ENCODE measurements at regions not wholly inside any gene's neighbourhood (a gene's known extent, or its start where the extent isn't known, plus 50 kb on each side); places are given as distances from the start of the nearest gene placed in this dataset.

DNA sequence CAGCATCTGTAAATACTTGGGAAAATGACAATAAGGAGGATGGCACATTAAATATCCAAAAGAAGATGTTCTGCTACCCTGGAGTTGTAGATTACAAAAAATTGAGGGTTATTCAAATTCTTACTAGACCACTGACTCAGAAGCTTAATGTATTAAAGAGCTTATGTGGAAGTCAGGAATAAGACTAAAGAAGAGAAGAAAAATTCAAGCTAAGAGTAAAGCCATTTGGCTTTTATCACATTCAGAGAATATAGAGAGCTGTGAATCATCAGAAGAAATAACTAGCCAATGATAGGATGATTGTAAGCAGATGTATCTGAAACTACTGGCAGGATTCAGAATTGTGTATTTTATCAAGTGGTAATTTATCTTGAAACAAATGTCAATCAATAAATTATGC, 237.0 kb downstream of the TBX15 start:
- no peak for DNase-seq (ENCODE audit: extremely low read depth in 1 of 11, low read depth in 9 of 11, low spot score in 4 of 11)

DNA sequence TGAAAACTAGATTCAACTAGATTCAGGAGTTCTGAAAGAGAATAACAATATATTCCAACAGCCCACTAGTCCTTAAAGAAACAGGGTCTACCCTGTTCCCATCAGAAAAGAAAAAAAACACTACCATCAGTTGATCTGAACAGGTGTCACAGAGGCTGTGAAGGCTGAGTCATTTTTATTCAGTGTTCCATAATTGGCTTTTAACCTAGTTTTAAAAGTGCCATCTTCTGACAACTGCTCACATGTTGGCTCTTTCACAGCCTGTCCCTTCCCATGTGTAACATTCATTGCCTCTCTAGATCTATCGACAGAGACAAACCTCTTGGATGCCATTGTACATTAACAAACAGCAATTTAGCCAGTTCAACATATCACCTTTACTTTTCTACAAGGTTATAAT, 243.7 kb downstream of the TBX15 start:
- DNase-seq (ENCODE audit: extremely low read depth in 1 of 11, low read depth in 9 of 11, low spot score in 4 of 11) = no peak

DNA sequence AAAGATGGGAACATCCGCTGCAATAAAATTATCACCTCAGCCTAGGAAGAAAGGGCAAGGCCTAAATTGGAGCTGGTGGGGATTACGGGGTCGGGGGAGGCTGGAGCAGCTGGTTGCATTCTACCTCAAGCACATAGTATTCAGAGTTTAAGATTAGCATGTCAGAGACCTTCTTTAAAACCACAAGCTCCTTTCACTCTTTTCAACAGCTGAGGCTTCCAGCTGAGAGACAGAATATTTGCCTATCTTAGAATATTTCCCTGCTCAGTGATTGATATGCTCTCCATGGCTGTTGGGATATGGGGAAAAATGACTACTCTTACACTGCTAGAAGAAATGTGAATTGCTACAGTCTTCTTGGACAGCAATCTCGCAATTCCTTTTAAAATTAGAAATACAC, 248.6 kb downstream of the TBX15 start:
- DNase-seq (ENCODE audit: extremely low read depth in 1 of 11, low read depth in 9 of 11, low spot score in 4 of 11) = no peak

DNA sequence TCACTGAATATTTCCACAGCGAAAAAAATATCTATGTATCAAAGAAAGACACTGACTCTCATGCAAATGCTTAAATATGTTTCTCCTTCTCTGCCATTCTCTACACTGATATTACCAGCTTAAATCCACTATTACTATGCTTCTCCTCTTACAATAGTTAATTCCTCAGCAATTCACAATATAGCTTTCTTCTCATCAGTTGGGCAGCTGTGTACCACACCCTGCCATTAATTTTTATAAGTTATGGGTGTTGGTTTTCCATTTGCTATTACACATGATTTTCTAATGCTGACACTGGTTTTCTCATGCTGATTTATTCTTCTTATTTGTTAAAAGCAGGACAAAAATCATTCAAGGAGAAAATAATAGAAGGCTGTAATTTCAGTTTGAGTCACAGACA, 251.8 kb downstream of the TBX15 start:
- no peak for DNase-seq (ENCODE audit: extremely low read depth in 1 of 11, low read depth in 9 of 11, low spot score in 4 of 11)

DNA sequence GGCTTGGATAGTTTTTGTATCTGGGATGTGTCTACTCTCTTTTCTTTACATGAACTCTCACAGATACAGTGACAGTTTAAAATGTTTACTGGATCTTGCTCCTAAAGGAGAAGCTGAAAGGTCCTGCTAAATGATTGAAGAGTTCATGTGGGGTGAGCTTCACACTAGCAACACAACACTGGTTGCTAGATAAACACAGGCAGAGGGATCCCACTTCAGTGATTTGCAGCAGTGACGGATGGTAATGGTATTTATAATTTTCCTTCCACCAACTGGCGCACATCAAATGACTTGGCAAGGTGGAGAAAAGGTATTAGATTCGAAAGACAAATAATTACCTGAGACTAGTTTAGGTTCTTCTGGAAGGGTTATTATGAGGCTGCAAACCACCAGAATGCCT, 270.2 kb downstream of the TBX15 start:
- peak in 8 of 11 donors; percentile 3 to 35 (median 14) for DNase-seq (ENCODE audit: extremely low read depth in 1 of 11, low read depth in 9 of 11, low spot score in 4 of 11)

DNA sequence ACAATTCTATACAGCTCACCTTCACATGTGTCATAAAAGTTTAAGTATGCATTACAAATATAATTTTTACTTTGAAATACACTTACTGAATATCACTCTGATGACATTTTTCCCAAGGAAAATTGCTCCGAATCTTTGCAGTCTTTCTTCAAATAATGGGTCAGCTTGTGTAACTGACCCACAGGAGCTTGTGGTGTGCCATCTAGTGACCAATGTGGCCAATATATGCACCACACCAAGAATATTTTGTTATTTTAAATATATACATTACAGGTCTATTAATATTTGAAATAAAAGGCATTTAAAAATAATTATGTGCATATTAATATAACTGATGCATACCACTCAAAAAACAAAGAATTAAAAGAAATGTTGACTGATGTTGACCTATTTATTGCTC, 271.4 kb downstream of the TBX15 start:
- DNase-seq (ENCODE audit: extremely low read depth in 1 of 11, low read depth in 9 of 11, low spot score in 4 of 11) = no peak

DNA sequence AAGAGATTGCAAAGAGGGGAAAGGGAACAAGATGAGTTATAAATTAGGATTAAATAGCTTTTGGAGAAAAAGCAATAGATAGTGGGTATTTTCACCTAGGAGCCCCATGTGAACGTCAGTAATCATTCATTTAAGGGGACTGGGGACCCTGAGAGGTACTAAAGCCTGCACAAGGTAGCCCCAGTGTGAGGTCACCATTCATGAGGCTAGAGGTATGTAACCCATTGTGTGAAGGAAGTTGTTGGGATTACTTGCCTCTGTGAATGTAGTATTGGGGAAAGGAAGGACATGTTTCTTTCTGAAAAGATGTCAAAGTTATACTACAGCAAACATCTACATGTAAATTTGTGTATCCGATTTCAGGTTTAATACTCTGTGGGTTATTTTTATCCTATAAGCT, 276.8 kb downstream of the TBX15 start:
- DNase-seq (ENCODE audit: extremely low read depth in 1 of 11, low read depth in 9 of 11, low spot score in 4 of 11) = no peak

DNA sequence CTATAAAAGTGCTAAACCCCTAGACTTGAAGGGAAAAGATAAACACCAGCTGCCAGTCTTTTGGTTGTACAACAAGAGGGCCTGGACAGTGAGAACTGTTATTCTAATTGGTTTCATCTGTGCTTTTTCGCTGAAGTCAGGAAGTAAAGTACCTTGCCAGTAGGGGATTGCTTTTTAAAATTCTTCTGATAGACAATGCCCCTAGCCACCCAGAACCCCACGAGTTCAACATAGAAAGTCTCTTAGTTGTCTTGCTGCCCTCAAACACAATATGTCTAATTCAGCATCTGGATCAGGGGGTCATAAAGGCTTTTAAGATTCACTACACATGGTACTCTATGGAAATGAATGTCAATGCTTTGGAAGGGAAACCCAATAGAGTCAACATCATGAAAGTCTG, 289.2 kb downstream of the TBX15 start:
- DNase-seq (ENCODE audit: extremely low read depth in 1 of 11, low read depth in 9 of 11, low spot score in 4 of 11) = no peak

DNA sequence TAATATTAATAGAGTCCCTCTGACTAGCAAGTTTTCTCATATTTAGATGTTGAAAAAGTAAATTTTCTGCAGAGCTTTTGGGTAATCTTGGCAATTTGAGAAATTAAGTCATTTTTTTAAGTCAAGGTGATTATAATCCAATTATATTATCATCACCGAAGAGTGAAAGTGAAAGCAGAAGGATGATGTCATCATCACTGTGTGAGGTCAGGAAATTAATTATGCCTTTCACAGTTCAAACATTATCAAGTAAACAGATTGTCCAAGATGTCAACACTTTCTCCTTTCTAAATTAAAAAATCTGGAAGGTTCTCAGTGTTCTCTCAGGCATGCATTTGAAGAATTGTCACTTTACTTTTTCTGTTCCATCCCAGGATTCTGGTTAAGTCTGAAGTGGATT, 296.0 kb downstream of the TBX15 start:
- no peak for DNase-seq (ENCODE audit: extremely low read depth in 1 of 11, low read depth in 9 of 11, low spot score in 4 of 11)

DNA sequence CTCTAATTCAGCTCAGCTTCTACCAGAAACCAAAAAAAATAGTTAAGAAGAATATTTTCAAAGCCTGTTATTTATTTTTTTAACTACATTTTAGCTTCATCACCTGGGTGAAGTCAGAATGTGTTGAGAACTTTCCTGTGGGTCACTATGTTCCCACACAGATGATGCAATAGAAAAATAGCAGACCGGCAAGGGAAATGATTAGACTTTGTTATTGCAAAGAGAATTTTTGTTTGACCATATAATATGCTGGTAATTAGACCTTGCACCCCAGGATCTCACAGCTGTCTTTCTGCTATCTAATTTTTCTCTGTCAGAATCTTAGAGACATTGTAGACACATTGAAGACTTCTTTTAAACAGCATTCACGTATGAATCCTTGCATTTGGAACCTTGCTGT, 299.3 kb downstream of the TBX15 start:
- DNase-seq (ENCODE audit: extremely low read depth in 1 of 11, low read depth in 9 of 11, low spot score in 4 of 11) = no peak

DNA sequence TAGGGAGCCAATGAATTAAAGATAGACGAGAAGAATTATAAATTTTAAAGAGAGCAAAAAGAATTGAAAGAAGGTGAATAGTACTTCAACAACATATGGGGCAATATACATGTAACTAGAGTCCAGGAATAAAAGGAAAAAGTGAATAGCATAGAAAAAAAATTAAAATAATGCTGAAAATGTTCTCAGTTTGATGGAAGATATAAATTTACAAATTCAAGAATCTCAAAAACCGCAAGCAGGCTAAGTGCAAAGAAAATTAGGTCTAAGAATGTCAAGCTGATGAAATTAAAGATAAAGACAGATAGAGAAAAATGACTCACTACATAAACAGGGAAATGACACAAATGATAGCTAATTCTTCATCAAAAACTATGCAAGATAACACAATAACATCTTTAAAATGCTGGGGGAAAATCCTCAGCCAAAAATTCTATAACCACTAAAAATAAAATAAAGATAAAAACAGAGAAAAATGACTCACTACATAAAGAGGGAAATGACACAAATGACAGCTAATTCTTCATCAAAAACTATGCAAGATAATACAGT, 326.3 kb downstream of the TBX15 start:
- no peak for DNase-seq (ENCODE audit: extremely low read depth in 1 of 11, low read depth in 9 of 11, low spot score in 4 of 11)

DNA sequence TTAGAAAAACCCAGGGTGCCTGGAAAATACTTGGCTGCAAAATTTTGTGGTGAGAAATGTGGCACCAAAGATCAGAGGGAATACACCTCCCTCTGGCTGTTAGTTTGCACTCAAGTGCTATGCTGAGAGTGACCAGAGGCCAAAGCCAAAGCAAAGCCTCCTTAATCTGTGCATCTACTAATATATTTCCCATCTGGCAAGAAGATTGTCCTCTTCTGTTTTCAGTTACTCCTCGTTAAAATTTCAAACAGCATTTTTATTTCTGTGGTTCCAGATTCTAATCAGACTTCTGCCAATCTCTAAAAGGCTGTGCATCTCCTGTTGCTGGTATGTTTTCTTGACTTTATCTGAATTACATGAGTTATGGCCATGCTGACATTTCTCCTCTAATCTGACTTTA, 327.4 kb downstream of the TBX15 start:
- DNase-seq (ENCODE audit: extremely low read depth in 1 of 11, low read depth in 9 of 11, low spot score in 4 of 11) = no peak

DNA sequence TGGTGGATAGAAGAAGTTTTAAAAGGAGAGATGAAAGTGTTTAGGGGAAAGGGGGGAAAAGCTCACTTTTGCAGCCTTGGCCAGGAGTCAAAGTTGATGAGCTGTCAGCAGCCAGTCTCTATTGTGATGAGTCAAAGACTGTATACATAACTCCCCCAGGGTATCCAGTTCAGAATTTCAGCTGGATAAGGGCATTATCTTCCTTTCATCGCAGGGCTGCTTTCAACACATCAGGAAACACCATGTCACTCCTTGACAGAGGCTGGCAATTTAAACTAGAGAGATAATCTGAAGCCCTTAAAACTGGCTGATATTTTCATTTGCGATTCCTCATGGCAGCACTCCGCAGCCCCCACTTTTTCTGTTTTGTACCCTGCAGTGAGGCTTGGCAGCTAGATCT, 328.5 kb downstream of the TBX15 start:
- no peak for DNase-seq (ENCODE audit: extremely low read depth in 1 of 11, low read depth in 9 of 11, low spot score in 4 of 11)

DNA sequence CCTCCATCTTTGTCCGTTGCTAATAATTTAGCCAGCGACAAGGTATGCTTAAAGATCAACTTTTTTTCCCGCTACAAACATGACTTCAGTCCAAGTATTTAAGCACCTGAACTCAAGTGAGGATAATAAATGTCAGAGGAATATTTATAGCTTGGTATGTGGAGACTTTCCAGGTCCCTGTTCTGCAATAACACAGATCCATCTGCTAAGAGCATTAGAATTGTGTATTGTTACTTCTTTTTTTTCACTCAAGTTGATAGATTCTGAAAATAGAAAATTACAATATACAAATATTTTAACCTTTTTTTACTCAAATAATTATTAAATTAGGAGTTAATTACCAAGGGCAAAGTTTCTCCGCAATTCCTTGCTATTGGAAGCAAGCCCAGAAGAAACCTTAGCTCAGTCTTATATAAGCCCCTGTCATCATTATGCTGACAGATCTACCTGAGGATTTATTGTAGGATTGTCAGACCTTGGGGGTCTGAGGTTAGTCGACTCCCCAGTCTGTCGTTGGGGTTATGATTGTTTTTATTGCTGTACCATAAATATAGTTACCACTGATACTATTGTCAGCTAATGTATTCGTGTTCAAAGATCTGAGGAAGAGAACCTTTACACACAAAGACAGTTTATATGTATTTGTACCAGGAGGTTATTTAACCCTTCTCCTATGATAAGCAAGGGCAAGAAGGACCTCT, 337.9 kb downstream of the TBX15 start:
- DNase-seq (ENCODE audit: extremely low read depth in 1 of 11, low read depth in 9 of 11, low spot score in 4 of 11) = peak in 6 of 11 donors; percentile 11 to 42 (median 22)

DNA sequence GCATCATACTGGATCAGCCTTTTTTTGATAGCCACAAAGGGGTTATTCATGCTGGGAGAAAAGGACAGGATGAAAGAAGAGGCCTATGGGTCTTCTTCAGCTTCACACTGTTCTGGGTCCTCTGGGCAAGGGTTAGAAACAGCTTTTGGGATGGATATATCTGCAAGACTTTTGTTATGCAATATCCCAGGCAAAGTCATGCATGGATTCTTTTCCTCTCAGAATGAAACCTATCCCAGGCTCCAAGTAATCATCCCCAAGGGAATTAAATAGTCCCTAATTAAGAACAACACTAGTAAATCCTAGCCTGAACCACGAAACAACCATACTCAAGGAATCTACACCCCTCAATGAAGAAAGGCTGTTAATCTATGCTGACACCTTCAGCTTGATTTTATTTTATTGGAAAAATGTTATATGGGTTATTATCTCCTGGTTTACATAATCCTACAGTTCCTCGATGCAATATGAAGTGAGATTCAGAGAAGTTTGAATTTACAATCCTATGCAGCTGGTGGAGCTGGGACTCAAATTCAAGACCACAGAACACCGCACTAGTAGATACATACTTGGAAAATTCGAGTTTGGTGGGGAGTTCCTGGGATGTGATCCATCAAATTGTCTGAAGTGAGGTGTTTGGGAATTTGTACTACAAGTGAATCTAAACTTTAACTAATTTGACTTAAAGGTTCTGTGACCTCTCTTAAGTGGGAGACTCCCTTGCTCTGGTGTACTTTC, 338.6 kb downstream of the TBX15 start:
- no peak for DNase-seq (ENCODE audit: extremely low read depth in 1 of 11, low read depth in 9 of 11, low spot score in 4 of 11)

DNA sequence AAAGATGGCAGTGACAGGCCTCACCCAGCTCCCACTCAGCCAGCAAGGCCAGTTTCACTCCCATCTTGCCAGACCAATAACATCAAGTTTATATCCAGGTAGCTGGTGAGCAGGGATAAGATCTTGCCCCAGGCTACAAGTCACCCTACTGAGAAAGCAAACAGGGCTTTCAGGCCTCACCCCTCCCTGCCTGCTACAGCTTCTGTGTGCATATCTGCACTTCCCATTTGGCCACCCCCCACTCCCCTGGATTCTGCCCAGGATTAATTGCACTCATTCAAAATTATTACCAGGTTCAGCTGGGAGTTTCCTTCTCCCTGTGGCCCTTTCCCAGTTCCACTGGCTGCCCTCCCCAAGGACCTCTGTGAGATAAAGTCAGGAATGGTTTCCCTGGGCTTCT, 352.1 kb downstream of the TBX15 start:
- no peak for DNase-seq (ENCODE audit: extremely low read depth in 1 of 11, low read depth in 9 of 11, low spot score in 4 of 11)

DNA sequence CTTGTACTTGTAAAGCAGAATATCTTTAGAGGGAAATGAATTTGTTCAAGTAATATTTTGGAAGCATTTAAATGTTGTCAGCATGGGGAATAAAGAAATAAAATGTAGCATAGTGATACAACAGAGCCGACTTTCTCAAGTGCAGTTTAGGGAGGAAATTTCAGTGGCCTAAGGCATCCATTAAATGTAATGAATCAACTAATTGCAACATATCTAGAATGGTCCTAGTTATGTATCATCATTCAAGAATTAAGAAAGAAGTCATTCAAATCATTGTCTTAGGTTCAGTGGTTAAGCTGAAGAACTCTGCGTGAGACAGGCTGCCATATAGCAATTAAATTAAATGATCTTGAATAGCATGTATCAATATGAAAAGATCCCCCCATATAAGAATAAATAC, 360.7 kb downstream of the TBX15 start:
- DNase-seq (ENCODE audit: extremely low read depth in 1 of 11, low read depth in 9 of 11, low spot score in 4 of 11) = no peak

DNA sequence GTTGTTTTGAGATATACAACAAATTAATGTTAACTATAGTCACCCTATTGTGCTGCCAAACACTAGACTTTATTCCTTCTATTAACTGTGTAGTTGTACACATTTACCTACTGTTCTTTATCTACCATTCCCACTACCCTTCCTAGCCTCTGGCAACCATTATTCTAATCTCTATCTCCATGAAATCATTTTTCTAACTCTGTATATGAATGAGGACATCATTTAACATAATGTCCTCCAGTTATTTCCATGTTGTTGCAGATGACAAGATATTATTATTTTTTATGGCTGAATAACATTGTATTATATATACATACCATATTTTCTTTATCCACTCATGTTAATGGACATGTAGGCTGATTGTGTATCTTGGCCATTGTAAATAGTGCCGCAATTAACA, 366.3 kb downstream of the TBX15 start:
- no peak for DNase-seq (ENCODE audit: extremely low read depth in 1 of 11, low read depth in 9 of 11, low spot score in 4 of 11)

DNA sequence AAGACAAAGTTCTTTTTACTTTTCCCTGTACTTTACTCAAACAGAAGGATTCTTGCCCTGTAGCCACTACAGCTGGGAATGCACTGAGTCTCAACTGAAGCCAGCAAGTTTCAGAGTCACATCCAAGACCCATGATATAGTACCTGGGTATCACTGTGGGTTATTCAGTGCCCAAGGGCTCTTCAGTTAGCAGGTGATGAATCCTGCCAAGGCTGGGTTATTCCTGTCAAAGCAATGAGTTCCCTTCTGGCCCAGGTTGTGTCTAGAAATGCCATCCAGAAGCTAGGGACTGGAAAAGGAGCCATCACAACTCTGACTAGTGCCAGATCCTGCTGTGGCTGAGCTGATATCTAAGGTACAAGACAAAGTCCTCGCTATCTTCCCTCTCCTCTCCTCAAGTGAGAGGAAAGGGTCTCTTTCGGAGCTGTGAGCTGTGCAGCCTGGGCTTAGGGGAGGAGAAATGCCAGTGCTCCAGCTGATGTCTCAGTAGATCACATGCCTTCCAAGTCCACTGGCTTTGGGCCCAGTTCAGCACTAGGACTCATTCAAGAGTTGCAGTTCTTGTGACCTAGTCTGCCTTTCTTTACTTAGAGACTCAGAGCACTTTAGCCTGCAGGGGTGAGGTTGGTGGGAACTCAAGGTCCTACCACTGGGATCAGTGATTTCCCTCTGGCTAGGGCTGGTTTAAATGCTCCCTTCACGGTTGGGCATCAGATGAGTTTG, 369.4 kb downstream of the TBX15 start:
- no peak for DNase-seq (ENCODE audit: extremely low read depth in 1 of 11, low read depth in 9 of 11, low spot score in 4 of 11)

DNA sequence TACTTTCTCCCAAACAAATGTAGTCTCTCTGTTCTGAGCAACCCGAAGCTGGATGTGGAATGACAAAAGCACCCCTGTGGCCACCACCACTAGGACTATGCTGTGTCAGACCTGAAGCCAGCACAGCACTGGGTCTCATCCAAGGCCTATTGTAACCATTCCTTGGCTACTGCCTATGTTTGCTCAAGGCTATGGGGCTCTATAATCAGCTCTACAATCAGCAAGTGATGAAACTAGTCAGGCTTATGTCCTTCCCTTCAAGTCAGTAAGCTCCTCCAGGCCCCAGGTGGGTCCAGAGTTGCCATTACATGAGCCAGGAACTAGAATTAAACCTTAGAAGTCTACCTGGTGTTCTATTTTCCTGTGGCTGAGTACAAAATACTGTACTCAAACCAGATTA, 370.2 kb downstream of the TBX15 start:
- no peak for DNase-seq (ENCODE audit: extremely low read depth in 1 of 11, low read depth in 9 of 11, low spot score in 4 of 11)

Data from renal cortex interstitium (tissue), 11 donors.